GM12864 (cell line): ENCODE measurements at regions not wholly inside any gene's neighbourhood (a gene's known extent, or its start where the extent isn't known, plus 50 kb on each side); places are given as distances from the start of the nearest gene placed in this dataset.
A peak's percentile ranks its signal among the peaks of the same experiment; 100 is the strongest.

ENCODE experiments used
- DNase-seq: peaks from one replicate; pipeline ENCODE4 v3.0.0-alpha.2; 2011; ENCODE audit warnings: low read depth
- H3K4me3 ChIP-seq: 2 replicates; pipeline ENCODE4 v1.5.1; 2011; ENCODE audit warnings: mild to moderate bottlenecking, low read depth, low read length, control low read depth
- CTCF ChIP-seq: IDR thresholded peaks from 2 replicates; pipeline ENCODE4 v1.5.1; 2011; ENCODE audit warnings: low read depth, mild to moderate bottlenecking, moderate library complexity, low read length, control low read depth, inconsistent platforms; ENCODE audit errors: missing control alignments

GRCh38 chr17:11144358-11145233 is 96.4 kb upstream of the SHISA6 start:
- DNase-seq: no peak

GRCh38 chr17:11142231-11142630 is 98.8 kb upstream of the SHISA6 start:
- no peak for TF ChIP-seq CTCF
- no peak for DNase-seq
- no peak overlapping the region for H3K4me3 ChIP-seq

More at GRCh38 chr17:11144358-11145233, 96.4 kb upstream of the SHISA6 start:
- peak; percentile 47 for TF ChIP-seq CTCF
- no peak overlapping the region for H3K4me3 ChIP-seq

- H3K4me3 ChIP-seq: no peak overlapping the region
- no peak for DNase-seq
- no peak for TF ChIP-seq CTCF
These were observed 100.5 kb upstream of the SHISA6 start for GRCh38 chr17:11140501-11140900.

GRCh38 chr17:11140043-11140442 is 101.0 kb upstream of the SHISA6 start:
- DNase-seq: no peak
- no peak for TF ChIP-seq CTCF
- no peak overlapping the region for H3K4me3 ChIP-seq

- no peak for TF ChIP-seq CTCF
- H3K4me3 ChIP-seq: no peak overlapping the region
- DNase-seq: no peak
These were observed 103.0 kb upstream of the SHISA6 start for GRCh38 chr17:11138023-11138422.

- no peak for TF ChIP-seq CTCF
- no peak for DNase-seq
- H3K4me3 ChIP-seq: no peak overlapping the region
These were observed 105.2 kb upstream of the SHISA6 start for GRCh38 chr17:11135819-11136218.

- TF ChIP-seq CTCF: no peak
- no peak overlapping the region for H3K4me3 ChIP-seq
- no peak for DNase-seq
These were observed 110.6 kb upstream of the SHISA6 start for GRCh38 chr17:11130367-11130766.
